Stimulated activated CD8-positive, alpha-beta memory T cell treated with anti-CD3 and anti-CD28 coated beads, Interleukin-7, amount 100 ng/mL, for 24 hours (primary cell): ENCODE measurements at regions not wholly inside any gene's neighbourhood (a gene's known extent, or its start where the extent isn't known, plus 50 kb on each side); places are given as distances from the start of the nearest gene placed in this dataset.

Experiments
- DNase-seq: peaks from one replicate; pipeline ENCODE4 v3.0.0-alpha.2; 2020; ENCODE audit warnings: low read depth

DNA sequence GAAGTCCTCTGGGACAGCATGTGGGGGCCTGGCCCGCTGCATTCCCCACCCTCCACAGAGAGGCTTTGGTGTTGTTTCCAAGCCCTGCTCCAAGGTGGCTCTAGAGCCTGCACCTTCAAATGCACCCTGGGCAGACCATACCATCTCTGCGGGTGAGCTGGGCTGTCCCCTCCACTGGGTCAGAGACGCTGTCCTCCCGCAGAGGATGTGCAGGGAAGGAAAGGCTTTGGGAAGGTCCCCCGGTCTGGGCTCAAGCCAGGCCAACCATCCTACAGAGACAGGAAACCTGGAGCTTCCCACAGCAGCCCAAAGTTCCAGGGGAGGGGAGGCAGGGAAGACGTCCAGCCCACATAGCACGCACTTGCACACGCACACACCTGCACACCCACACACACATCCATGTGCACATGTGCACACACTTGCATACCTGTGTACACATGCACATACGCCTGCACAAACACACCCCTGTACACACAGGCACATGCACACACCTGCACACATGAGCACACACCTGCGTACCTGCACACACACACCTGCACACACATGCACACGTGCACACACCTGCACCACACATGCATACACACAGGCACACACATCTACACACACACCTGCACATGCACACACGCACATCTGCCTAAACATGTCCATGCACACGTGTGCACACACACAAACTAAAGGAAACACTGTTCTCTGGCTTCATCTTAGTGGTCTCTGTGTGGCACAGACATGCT lies 155.4 kb downstream of the ERMARD start:
- no peak for DNase-seq

DNA sequence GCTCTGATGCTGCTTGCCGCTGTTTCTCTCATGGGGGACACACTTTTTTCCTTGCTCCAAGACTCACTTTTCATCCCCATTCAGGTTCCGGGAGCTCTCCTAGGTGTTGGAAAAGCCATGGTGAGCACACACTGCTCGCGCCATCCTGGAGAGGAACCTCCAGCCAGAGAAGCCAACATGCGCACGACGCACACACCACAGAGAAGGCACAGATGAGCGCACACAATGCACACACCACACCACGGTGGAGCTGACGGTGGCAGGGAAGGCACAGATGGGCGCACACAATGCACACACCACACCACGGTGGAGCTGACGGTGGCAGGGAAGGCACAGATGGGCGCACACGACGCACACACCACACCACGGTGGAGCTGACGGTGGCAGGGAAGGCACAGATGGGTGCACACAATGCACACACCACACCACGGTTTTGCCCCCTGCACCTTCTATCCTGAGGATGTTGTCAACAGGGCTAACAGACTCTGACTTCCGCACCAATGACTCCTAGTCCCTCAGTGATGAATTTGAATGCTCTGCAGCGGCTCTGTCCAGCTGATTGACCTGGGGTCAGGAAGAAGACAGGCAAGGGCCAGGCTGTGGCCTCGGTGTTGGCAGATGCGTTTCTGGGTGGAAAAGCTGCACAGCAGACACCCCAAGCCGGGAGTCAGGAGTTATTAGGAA lies 154.7 kb downstream of the ERMARD start:
- no peak for DNase-seq

DNA sequence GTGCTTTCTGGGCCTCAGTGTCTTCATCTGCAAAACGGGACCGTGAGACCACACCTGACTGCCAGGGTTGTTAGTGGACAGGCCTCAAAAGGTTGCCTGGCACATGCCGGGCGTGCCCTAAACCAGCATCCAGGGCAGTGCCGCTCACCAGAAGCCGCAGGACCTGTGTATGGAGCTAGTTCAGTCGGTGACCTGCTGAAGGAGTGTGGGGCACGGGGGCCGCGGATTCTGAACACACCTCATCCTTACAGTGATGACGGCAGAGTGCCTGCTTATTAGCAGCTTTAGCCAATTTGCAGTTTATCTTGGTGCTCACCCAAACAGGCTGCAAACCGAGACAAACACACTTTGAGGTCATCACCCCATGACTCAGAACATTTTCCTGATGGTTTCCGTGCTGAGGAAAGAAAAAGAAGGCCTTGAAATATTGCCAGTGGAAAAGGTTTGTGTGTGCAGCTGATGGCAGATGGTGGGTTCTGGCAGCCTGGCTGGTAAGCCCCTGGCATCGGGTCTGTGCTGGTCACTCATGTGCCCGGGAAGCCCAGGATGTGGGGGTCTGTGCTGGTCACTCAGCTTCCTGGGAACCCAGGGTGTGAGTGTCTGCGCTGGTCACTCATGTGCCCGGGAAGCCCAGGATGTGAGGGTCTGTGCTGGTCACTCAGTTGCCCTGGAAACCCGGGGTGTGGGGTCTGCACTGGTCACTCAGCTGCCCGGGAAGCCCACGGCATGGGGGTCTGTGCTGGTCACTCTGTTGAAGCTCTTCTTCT lies 153.8 kb downstream of the ERMARD start:
- no peak for DNase-seq

DNA sequence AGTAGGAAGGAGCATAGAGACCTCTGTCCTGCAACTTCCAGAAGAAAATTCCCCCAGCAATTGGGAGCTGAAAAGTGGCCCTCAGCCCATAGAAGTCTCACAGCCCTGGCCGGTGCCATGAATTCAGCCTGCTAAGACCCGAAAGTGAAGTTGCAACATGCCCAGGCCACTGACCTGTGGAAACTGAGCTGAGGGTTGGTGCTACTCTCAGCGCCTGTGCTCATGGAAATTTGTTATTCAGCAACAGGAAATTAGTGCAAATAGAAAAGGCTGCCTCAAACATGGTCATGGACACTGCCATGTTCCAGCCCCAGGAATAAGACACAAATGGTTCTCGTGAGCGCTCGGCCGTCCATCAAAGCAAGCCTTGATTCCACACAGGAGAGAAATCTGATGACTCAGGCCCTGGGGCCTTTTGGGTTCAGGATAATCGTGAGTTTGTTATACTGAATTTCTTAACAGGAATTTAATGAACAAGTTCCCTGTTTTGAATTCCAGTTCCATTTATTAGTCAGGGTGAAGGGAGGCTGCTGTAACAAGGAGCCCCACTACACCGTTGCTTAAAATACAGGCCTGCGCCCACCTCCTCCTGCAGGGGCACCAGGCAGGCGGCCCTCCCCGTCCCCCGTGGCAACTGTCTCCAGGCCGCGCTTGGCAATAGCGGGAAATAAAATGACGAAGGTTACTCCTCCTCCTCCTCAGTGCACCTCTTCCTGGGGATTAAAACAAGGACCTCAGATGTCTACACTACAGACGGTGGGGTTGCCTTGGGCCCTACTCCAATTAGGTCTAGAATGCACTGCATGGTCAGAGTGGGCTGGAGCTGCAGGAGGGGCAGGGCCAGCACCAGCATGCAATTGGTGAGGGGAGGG lies 152.9 kb downstream of the ERMARD start:
- no peak for DNase-seq

DNA sequence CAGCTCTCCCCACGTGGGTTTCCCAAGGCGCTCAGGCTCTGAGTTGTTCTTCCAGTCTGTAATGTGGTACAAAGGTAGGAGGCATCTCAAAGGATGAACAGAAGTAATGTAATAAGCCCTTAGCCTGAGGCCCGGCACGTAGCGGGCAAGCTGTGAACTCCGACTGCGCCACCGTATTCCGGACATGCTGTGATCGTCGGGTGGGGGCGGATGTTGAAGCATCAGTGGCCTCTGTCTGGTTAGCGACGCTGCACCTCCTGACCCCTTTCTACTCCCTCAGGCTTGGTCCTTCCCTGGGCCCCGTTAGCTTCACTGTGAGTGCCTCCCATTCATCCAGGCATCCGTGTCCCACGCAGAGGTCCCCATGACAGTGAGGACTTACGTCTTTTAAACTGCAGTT lies 151.7 kb downstream of the ERMARD start:
- DNase-seq, result no peak

DNA sequence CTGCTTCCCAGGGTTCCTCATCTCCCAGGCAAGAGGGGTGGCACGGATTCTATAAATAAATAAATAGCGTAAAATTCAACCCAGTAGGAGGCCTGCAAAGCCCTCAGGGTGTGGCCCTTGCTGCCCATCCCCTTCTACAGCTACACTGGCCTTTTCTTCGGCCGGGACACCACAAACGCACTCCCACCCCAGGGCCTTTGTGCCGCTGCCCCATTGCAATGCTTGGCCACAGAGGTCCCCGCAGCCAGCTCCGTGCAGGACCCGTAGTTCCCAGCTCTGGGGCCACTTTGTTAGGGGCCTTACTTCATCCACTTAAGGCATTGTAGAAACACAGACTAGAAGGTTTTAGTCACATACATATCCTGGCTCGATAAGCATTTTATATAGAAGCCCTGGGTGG lies 151.2 kb downstream of the ERMARD start:
- no peak for DNase-seq

DNA sequence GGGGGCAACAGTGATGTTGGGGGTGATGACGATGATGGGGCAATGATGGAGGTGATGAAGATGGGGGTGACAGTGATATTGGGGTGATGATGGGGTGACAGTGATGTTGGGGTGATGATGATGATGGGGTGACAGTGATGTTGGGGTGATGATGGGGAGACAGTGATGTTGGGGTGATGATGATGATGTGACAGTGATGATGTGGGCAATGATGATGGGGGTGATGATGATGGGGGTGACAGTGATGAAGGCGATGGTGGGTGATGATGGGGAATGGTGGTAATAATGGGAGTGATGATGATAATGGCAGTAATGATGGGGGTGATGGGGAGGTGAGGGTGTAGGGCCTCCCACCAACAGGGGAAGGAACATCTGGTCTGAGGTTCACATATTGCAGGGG lies 150.6 kb downstream of the ERMARD start:
- no peak for DNase-seq

DNA sequence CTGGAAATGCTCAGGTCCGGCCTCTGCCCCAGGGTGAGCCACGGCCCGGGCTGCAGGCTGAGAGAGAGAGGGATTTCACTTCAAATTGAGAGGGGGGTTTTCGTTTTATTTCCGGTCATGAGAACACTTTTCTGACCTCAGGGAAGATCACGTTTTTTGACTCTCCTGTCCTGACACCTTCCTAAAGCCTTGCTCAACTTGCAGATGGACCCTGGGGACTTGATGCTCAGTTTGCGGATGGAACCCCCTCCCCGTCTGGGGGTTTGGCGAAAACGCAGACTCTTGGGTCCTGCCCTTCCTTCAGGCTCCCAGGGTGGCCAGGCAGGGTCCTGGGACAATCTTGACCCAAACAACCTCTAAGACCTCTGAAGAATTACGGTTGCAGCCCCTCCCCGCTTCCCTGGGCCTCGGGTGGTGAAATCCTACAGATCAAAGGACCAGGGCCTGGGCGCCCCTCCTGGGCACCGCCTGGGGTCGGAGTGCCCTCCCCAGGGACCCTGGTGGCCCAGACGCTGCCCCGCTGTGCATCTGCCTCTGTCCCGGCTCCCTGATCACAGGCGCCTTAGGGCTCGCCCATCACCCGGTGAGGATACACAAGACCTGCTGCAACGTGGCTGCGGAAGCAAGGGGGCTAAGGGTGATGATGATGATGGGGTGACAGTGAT lies 148.2 kb downstream of the ERMARD start:
- no peak for DNase-seq

DNA sequence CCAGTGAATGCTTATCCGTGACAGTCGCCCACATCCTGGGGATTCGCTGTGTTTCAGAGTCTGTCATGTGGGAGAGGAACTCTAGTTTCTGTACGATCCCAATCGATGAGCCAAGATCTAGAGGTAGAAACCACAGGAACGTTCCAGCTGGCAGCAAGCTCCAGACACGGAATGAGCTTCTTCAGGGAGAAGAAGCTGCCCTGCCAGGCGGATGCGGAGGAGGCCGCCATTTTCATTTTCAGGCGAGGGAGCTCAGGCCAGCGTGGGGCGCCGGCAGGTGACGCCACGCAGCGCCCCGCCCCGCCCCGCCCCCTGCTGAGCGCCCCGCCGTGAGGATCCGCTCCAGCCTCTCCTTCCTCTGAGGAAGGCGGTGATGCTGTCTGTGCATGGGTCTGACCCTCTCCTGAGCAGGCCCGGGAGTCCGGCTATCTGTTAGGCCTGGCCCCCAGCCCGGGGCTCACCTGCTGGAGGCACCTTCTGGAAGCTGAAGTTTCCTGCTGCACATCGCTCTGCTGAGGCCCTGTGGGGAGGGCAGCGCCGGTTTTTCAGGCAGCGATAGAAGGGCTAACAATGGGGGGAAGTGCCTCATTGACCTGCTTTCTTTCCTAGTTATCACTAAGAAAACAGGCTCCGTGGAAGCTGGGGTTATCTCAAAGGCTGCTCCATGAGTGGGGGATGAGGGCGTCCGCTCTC lies 147.5 kb downstream of the ERMARD start:
- DNase-seq, result no peak

DNA sequence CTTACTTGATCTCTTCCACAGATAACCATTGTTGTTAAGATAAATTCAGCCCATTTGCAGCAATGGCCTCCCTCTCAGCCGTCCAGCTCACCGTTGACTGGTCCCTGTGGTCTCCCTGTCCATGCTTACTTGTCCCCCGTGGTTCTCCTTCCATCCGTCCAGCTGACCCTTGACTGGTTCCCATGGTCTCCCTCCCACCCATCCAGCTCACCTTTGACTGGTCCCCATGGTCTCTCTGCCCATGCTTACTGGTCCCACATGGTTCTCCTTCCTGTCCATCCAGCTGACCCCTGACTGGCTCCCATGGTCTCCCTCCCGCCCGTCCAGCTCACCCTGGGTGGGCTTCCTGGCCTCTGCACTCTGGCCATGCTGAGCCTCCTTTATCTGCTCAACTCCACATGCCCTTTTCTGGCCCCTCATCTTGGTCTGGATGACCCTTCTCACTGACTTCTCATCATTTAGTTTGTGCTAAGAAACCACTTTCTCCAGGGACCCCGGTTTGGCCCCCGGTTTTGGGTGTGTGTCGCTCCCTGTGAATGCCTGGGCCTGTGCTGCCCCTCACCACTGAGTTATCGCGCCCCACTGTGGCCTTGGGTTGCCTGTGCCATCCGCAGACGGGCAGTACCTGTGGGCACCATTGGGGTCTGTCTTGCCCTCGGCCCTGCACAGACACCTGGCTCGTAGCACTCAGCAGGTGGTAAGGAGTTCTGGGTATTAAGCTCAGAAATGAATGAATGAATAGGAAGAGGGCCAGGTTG lies 146.4 kb downstream of the ERMARD start:
- no peak for DNase-seq

DNA sequence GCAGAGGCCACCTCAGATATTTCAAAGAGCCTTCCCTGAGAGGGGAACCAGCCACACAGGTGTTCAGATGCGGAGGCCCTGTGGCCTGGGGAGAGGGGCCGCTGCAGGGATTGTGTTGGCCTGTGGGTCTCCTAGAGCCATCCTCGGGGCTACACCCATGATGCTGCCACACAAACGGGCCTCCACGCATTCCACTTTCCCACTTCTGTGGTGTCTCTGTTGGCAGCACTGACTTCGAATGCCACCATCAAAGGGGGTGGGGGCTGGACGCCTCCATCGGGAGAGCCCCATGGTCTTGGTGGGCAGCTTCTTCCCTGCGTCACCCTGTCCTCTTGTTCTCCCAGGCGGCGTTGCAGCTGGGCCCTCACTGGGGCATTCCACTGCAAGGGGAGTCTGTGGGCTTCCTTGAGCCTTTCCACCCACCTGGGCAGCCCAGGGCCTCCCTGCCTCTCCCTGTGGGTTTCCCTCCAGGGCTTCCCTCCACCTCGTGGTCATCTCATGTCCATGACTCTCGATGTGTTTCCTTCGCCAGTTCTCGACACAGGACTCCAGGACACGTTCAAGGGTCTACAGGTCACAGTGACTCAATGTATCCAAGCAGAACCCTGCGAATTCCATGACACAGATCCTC lies 145.5 kb downstream of the ERMARD start:
- no peak for DNase-seq

DNA sequence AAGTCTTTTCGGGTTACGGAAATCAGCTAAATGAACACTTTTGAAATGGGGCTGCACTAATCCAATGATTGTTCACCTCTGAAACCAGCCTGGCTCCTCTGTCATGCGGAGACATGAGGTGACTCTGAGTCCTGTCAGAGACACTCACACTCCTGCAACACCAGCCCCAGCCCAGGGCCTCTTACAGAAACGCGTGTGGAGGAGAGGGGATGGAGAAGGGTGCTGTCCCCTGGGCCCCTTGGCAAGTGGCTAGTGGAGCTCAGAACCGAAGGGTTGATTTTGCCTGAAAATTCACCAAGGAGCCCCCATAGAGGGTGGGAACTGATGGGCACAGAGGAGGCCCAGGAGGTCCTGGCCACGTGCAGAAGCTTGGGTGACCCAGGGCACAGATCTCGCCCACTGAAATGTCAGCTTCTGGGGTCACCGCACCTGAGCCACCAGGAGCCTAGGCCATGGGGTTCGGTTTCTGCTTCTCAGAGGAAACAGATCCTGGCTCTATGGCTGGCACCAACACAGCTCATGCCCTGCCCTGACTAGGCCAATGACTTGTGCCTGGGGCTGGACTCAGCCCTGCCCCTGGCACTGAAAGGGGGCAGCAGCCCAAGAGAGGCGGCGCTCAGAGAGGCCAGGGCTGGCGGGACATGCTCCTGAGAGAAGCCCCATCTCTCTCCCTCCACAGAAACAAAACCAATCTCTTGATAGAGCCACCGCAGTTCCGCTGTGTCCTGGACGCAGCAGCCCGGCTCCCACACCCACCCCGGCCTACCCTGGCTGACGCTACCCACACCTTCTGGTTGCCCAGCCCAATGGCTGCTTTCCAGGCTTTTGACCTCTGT lies 144.7 kb downstream of the ERMARD start:
- DNase-seq, result no peak

DNA sequence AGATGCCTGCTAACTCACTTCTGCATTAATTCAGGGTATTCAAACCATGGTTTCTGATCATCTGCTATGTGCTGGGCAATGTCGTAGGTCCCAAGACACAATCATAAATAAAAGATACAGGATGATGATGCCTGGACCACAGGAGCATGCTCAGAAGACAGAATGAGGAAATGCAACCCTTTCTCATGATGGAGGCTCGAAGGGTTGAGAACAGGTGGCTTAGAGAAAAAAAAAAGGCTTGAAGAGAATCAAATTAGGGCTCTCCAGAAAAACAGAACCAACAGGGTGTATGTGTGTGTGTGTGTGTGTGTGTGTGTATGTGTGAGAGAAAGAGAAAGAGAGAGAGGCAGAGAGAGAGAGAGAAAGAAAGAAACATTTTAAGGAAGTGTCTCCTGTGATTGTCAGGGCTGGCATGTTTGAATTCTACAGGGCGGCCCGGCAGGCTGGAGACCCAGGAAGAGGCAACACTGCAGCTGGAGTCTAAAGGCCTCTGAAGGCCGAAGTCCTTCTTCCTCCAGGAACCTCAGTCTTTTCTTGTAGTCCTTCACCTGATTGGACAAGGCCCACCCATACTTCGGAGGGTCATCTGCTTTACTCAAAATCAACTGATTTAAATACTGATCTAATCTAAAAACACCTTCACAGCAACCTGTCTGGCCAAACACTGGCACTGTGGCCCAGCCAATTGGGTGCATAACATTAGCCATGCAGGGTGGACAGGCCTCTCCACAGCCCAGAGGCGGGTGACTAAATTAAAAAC lies 143.8 kb downstream of the ERMARD start:
- DNase-seq, result no peak

DNA sequence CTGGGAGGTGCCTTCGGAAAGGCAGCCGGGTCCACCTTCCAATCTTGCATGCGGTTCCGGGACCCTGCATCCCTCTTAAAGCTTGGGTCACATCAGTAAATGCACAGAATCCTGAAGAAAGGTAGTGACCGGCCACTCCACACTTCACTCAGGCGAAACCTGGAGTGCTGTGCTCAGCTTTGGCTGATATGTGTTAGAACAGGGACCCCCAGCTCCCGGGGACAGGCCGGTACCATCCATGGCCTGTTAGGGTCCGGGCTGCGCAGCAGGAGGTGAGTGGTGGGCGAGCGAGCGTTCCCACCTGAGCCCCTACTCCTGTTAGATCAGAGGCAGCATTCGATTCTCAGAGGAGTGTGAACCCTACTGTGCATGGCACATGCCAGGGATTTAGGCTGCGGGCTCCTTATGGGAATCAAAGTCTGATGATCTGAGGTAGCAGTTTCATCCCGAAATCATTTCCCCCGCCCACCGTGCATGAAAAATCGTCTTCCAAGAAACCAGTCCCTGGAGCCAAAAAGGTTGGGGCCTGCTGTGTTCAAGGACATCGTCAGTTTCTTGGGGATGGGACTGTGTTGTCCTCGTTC lies 143.0 kb downstream of the ERMARD start:
- DNase-seq, result no peak

DNA sequence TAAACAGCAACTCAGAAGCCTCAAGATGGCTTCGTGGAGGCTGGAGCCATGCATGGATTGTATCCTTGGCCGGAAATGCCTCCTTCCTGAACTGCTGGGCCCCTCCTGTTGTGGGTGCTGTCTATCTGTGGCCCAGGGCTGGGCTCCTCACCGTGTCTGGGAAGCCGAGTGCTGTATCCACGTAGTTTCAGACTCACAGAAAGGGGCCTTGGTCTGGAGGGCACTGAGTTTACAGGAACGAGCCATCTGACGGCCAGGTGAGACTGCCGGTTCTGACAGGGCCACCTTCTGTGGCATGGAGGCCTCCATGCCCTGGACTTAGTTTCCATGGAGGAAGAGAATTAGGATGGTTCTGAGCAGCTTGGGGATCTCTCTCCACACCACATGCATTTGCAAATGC lies 142.2 kb downstream of the ERMARD start:
- DNase-seq, result no peak

DNA sequence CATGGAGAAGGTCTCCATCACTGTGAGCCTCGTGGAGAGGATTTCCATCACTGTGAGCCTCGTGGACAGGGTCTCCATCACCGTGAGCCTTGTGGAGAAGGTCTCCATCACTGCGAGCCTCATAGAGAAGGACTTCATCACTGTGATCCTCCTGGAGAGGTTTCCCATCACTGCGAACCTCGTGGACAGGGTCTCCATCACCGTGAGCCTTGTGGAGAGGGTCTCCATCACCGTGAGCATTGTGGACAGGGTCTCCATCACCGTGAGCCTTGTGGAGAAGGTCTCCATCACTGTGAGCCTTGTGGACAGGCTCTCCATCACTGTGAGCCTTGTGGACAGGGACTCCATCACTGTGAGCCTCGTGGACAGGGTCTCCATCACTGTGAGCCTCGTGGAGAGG lies 140.4 kb downstream of the ERMARD start:
- no peak for DNase-seq

DNA sequence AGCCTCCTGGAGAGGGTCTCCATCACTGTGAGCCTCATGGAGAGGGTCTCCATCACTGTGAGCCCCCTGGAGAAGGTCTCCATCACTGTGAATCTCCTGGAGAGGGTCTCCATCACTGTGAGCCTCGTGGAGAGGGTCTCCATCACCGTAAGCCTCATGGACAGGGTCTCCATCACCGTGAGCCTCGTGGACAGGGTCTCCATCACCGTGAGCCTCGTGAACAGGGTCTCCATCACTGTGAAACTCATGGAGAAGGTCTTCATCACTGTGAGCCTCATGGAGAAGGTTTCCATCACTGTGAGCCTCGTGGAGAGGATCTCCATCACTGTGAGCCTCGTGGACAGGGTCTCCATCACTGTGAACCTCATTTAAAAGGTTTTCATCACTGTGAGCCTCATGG lies 140.0 kb downstream of the ERMARD start:
- no peak for DNase-seq

DNA sequence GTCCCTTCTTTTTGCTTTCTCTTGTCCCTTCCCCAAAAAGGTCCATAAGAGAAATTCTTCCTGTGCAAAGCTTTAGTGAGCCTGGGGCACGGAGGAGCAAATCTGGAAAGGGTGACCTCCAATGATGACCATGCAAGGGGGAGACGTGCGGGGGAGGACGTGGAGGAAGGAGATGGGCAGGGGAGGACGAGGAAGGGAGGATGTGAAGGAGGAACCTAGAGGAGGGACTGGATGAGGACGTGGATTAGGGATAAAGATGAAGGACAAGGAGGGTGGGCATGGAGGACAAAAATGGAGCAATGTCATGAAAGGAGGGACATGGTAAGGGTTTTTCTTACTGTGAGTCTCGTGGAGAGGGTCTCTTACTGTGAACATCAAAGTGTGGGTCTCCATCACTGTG lies 139.5 kb downstream of the ERMARD start:
- no peak for DNase-seq
